H1 (cell line): ENCODE measurements at regions not wholly inside any gene's neighbourhood (a gene's known extent, or its start where the extent isn't known, plus 50 kb on each side); places are given as distances from the start of the nearest gene placed in this dataset.

ENCODE experiments used
- JUND ChIP-seq: IDR thresholded peaks from 2 replicates; pipeline ENCODE4 v1.6.1; 2011; ENCODE audit warnings: mild to moderate bottlenecking, improper control_type of control experiment, low read length
- SP4 ChIP-seq: IDR thresholded peaks from 2 replicates; pipeline ENCODE4 v1.6.1; 2012; ENCODE audit warnings: low read length, inconsistent platforms
- SRF ChIP-seq: IDR thresholded peaks from 2 replicates; pipeline ENCODE4 v1.6.1; 2011; ENCODE audit warnings: mild to moderate bottlenecking, low read depth, low read length, moderate library complexity

DNA sequence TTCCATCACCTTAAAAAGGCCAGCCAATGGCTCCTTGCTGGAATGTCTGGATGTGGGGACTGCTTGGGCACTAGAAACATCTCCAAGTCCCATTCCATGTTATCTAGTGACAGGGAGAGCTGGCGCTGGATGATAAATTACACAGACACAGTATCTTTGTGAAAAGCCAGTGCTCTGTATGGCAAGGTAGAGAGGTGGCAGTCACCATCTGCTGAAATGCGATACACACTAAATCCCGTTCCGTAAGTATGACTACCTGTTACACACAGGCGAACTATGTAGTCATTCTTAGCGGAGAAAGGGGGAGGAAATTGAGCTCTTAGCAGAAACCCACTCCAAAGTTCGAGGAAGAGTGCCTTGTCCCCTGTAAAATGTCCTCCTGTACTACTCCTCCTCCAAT lies 81.0 kb upstream of the MYOCD start (continued):
- TF ChIP-seq JUND (no peak), SP4 (no peak), SRF (no peak)
